HEK293T (cell line): ENCODE measurements at regions not wholly inside any gene's neighbourhood (a gene's known extent, or its start where the extent isn't known, plus 50 kb on each side); places are given as distances from the start of the nearest gene placed in this dataset.

ENCODE experiments used
- CTCF ChIA-PET: fragments of 350-600 bp; formaldehyde crosslinking; extraction: SDS; loops from one replicate; lab custom pipeline; 2021; ENCODE audit warnings: antibody characterized with exemption, inconsistent platforms; lab: Yijun Ruan, JAX
- POLR2A ChIA-PET: fragments of 350-600 bp; formaldehyde crosslinking; extraction: SDS; loops from one replicate; lab custom pipeline; 2020; ENCODE audit warnings: antibody characterized with exemption, inconsistent platforms; lab: Yijun Ruan, JAX
- DNase-seq: peaks from one replicate; pipeline ENCODE4 v3.0.0; 2012; ENCODE audit warnings: mixed read lengths; ENCODE audit errors: extremely low spot score
- ARNT ChIP-seq: fragments of 450-650 bp; IDR thresholded peaks from 2 replicates; pipeline ENCODE4 v1.6.1; 2017; ENCODE audit warnings: mild to moderate bottlenecking
- BHLHE40 ChIP-seq: fragments of 450-650 bp; IDR thresholded peaks from 2 replicates; pipeline ENCODE4 v1.6.1; 2016; ENCODE audit warnings: mild to moderate bottlenecking, moderate library complexity, borderline replicate concordance
- CTBP1 ChIP-seq: fragments of 450-650 bp; IDR thresholded peaks from 2 replicates; pipeline ENCODE4 v1.6.1; 2016; ENCODE audit warnings: borderline replicate concordance
- ELF4 ChIP-seq: fragments of 450-650 bp; IDR thresholded peaks from 2 replicates; pipeline ENCODE4 v1.6.1; 2017; ENCODE audit warnings: antibody characterized with exemption
- FOXA1 ChIP-seq: fragments of 450-650 bp; IDR thresholded peaks from 2 replicates; pipeline ENCODE4 v1.6.1; 2016; ENCODE audit warnings: mild to moderate bottlenecking
- FOXK2 ChIP-seq: fragments of 450-650 bp; IDR thresholded peaks from 2 replicates; pipeline ENCODE4 v1.6.1; 2016; ENCODE audit warnings: mild to moderate bottlenecking
- FOXM1 ChIP-seq: fragments of 450-650 bp; IDR thresholded peaks from 2 replicates; pipeline ENCODE4 v1.6.1; 2017; ENCODE audit warnings: mild to moderate bottlenecking, borderline replicate concordance
- HDGF ChIP-seq: fragments of 450-650 bp; IDR thresholded peaks from 2 replicates; pipeline ENCODE4 v1.6.1; 2017; ENCODE audit warnings: antibody characterized with exemption, borderline replicate concordance
- L3MBTL2 ChIP-seq: fragments of 450-650 bp; conservative IDR thresholded peaks from 2 replicates; pipeline ENCODE4 v1.6.1; 2016; ENCODE audit warnings: mild to moderate bottlenecking
- LEF1 ChIP-seq: fragments of 450-650 bp; IDR thresholded peaks from 2 replicates; pipeline ENCODE4 v1.6.1; 2017; ENCODE audit warnings: mild to moderate bottlenecking, borderline replicate concordance
- NFRKB ChIP-seq: fragments of 450-650 bp; IDR thresholded peaks from 2 replicates; pipeline ENCODE4 v1.6.1; 2016; ENCODE audit warnings: mild to moderate bottlenecking, moderate library complexity
- SP1 ChIP-seq: fragments of 450-650 bp; IDR thresholded peaks from 2 replicates; pipeline ENCODE4 v1.6.1; 2017
- SUZ12 ChIP-seq: fragments of 450-650 bp; IDR thresholded peaks from 2 replicates; pipeline ENCODE4 v1.6.1; 2016; ENCODE audit warnings: mild to moderate bottlenecking
- TARDBP ChIP-seq: fragments of 450-650 bp; IDR thresholded peaks from 2 replicates; pipeline ENCODE4 v1.6.1; 2016
- ZNF384 ChIP-seq: fragments of 450-650 bp; IDR thresholded peaks from 2 replicates; pipeline ENCODE4 v1.6.1; 2016
- TF ChIP-seq, protein P1 (sequence below): fragments of 450-650 bp; IDR thresholded peaks from 2 replicates; pipeline ENCODE4 v1.6.1; 2016

DNA sequence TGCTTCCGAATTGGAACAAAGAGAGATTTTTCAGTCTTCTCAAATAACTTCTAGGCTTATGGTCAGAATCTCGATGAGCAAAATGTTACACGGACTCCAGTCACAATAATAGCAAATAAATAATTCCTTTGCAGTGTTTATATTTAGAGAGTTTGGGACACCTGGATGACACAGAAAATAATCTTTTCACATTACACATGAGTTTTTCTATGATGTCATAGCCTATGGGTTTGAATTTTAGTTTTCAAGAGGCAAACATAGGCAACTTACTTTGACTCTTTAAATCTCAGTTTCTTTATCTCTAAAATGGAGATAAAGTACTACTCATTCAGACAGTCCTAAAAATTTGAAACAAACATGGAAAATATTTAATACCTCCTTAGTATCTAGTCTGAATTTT lies 372.0 kb downstream of the HAPSTR1 start:
- ChIA-PET CTCF (no interaction called here), POLR2A (no interaction called here)
- no peak for DNase-seq
- TF ChIP-seq SUZ12 (no peak), SP1 (no peak), BHLHE40 (no peak), L3MBTL2 (no peak), ZNF384 (no peak), ELF4 (no peak)

DNA sequence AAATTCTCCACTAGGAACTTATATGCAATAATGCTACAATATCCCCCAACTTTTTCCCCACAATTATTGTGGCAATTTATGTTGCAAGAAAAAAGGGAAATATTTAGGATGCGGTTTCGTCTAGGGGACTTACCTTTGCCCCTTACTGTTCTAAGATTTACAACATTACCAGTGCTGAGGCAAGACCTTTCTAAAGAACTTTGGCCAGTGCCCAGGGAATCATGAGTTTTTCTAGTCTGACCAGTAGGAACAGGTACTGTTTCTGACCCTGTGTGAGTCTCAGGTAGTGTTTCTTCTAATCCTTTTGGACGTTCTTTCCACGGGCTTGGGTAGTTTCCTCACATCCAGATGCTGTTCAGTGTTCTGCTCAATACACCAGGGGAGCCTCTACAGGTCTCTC lies 373.7 kb downstream of the HAPSTR1 start:
- ChIA-PET CTCF (no interaction called here), POLR2A (no interaction called here)
- no peak for DNase-seq
- TF ChIP-seq FOXK2 (no peak), HDGF (no peak), CTBP1 (no peak), ARNT (no peak), LEF1 (no peak), ZNF384 (no peak), ELF4 (no peak), SUZ12 (no peak), TARDBP (no peak), L3MBTL2 (no peak), BHLHE40 (no peak), NFRKB (no peak), FOXM1 (no peak), SP1 (no peak), FOXA1 (no peak)
- TF ChIP-seq, protein P1, sequence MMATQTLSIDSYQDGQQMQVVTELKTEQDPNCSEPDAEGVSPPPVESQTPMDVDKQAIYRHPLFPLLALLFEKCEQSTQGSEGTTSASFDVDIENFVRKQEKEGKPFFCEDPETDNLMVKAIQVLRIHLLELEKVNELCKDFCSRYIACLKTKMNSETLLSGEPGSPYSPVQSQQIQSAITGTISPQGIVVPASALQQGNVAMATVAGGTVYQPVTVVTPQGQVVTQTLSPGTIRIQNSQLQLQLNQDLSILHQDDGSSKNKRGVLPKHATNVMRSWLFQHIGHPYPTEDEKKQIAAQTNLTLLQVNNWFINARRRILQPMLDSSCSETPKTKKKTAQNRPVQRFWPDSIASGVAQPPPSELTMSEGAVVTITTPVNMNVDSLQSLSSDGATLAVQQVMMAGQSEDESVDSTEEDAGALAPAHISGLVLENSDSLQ = no peak

DNA sequence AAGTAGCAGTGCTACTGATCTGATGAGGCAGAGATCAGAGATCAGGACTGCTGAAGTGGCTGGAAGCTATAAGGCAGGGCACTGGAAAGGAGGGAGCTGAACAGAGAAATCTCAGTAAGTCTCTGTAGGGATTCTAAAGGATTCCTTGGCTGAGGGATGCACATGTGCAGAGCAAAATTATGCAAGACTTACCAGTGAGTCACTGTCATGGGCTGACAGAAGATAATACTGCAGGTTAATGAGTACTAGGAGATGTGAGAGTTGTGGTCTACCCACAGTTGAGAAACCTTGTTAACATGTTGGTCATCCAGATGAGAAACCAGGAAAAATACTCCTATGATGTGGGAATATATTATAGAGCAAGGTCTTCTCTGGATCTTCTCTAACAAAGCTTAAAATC lies 378.1 kb downstream of the HAPSTR1 start:
- ChIA-PET CTCF (no interaction called here), POLR2A (no interaction called here)
- TF ChIP-seq FOXM1 (no peak), CTBP1 (no peak), SUZ12 (no peak), FOXK2 (no peak), L3MBTL2 (no peak), ELF4 (no peak), TARDBP (no peak), ZNF384 (no peak), SP1 (no peak), NFRKB (no peak), HDGF (no peak), LEF1 (no peak), BHLHE40 (no peak), ARNT (no peak), FOXA1 (no peak)
- TF ChIP-seq, protein P1 = no peak
- DNase-seq = no peak

DNA sequence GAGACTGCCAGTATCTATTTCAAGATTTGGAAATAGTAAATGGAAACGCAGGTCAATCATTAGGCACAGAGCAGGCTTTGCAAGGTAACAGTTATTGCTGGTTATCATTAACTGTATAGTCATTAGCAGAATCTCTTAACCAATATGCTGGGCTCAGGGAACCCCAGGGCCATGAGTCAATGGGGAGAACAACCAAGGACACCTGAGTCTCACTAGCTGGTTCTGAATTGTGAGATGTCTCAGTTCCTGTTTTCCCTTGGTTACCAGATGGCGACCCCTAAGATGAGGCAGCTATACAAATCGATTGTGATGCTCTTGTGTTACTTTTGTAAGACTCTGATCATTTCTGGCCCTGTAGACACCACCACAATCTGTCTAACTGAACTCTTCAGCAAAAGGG lies 385.3 kb downstream of the HAPSTR1 start:
- DNase-seq = no peak
- POLR2A ChIA-PET = interaction anchor here (0.7 kb wide), 1 partner anchor 8 kb away, joined by 4 read pairs; no protein-coding TSS in a partner anchor
- CTCF ChIA-PET = no interaction called here
- TF ChIP-seq ARNT (no peak), NFRKB (no peak), ZNF384 (no peak), FOXM1 (no peak), HDGF (no peak), L3MBTL2 (no peak), CTBP1 (no peak), FOXK2 (no peak), LEF1 (no peak), SP1 (no peak), FOXA1 (no peak), ELF4 (no peak)
- TF ChIP-seq, protein P1 = no peak

DNA sequence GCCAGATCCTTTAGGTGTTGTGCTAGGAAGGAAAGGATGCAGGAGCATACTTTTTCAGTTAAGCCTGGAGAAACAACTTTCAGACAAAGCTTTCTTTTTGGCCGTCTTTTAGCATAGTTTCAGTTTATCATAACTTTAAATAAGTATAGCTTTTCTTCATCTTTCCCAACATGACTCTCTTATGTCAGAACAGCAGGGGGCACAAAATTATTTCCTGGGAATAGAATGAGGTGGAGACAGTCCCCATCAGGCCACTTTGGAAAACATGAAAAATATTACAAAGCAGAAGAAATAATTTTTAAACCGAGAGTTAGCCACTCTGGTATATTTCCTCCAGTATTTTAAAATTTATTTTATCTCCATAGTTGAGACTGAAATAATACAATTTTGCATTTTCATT lies 387.6 kb downstream of the HAPSTR1 start:
- DNase-seq = no peak
- TF ChIP-seq ELF4 = no peak
- TF ChIP-seq ZNF384 = no peak
- POLR2A ChIA-PET = no interaction called here
- CTCF ChIA-PET = no interaction called here

DNA sequence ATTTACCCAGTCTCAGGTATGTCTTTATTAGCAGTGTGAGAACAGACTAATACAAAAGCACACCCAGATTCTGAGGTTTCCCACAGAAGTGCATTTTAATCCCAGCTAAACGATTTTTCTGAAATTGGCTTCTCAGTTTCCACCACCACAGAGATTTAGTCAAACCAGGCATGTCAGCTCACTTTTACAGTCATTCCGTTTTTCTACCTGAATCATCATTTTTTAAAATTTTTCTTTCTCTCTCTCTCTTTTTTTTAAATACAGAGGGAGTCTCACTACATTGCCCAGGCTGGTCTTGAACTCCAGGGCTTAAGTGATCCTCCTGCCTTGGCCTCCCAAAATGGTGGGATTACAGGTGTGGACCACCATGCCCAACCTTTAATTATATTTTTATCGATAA lies 389.1 kb downstream of the HAPSTR1 start:
- DNase-seq = no peak
- POLR2A ChIA-PET = no interaction called here
- CTCF ChIA-PET = no interaction called here
- TF ChIP-seq NFRKB (no peak), BHLHE40 (no peak), ZNF384 (no peak), TARDBP (no peak), L3MBTL2 (no peak), LEF1 (no peak), SUZ12 (no peak), SP1 (no peak), FOXA1 (no peak), ARNT (no peak), ELF4 (no peak), HDGF (no peak), CTBP1 (no peak), FOXK2 (no peak), FOXM1 (no peak)
- TF ChIP-seq, protein P1 = no peak
